HFFc6 (cell line): ENCODE measurements at regions not wholly inside any gene's neighbourhood (a gene's known extent, or its start where the extent isn't known, plus 50 kb on each side); places are given as distances from the start of the nearest gene placed in this dataset.
"Not testable (repeated sequence)": the region's sequence is repeated elsewhere in the genome, so short reads cannot be mapped to it uniquely, and the experiment has no call there.

Experiments
- DNase-seq: peaks from one replicate; pipeline ENCODE4 v3.0.0-alpha.2; 2018
- H3K27ac Mint-ChIP-seq: 2 replicates; pipeline ENCODE4 v1.8.0; 2020; ENCODE audit warnings: mild to moderate bottlenecking, mixed read lengths
- H3K27me3 Mint-ChIP-seq: 2 replicates; pipeline ENCODE4 v1.8.0; 2021; ENCODE audit warnings: mild to moderate bottlenecking, moderate library complexity, mixed read lengths; ENCODE audit not compliant: insufficient read depth
- H3K36me3 Mint-ChIP-seq: 2 replicates; pipeline ENCODE4 v1.8.0; 2021; ENCODE audit warnings: low read depth, mixed read lengths
- H3K4me1 Mint-ChIP-seq: 2 replicates; pipeline ENCODE4 v1.8.0; 2020; ENCODE audit warnings: low read depth, mixed read lengths
- H3K4me3 Mint-ChIP-seq: 2 replicates; pipeline ENCODE4 v1.8.0; 2020; ENCODE audit warnings: mild to moderate bottlenecking, moderate library complexity, mixed read lengths
- H3K9me3 Mint-ChIP-seq: 2 replicates; pipeline ENCODE4 v1.8.0; 2020; ENCODE audit warnings: mild to moderate bottlenecking, mixed read lengths
- CTCF ChIP-seq: fragments of 200-600 bp; sonication (generic); IDR thresholded peaks from 2 replicates; pipeline ENCODE4 v1.5.0; 2021; ENCODE audit warnings: antibody characterized with exemption, mild to moderate bottlenecking

DNA sequence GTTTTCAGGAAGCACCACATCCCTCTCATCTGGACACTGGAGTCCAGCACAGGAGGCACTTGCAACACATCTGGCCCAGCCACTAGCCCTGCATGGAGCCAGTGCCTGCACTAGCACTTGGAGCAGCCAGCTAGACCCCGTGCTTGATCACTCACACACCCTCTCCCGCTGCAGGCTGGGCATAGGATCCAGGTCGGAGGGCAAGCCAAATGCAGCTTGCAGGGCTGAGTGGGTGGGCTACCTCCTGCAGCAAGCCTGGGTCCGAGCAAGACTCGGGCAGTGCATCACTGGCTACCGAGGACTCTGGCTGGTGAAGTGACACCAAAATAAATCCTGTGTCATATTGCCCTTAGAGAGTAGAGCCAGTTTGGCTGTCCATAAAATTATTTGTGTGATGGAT is 1795.4 kb downstream of the LRRC4C start:
- peaks cover 51% of the 10 kb centered on the region for H3K9me3 Mint-ChIP-seq

DNA sequence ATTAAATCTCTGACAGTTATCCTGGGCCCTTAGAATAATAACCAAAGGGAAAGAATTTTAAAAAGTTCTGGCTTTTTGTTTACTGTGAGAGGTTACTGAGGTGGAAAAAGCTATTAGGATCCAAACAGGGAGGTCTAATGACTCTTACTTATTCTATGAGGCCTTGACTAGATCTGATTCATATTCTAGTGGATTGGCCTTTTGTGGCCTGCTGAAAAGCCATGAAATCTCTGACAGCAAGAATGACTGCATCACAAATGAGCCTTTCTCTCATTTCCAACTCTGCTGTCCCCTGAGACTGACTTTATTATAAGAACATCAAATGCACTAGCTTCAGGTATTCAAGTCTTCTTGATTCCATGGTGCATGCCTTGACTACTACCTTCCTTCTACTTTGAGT is 1797.6 kb downstream of the LRRC4C start:
- H3K27ac Mint-ChIP-seq = no peak overlapping the region
- TF ChIP-seq CTCF = no peak
- no peaks in the 10 kb centered on the region for H3K36me3 Mint-ChIP-seq
- H3K4me1 Mint-ChIP-seq = no peaks in the 10 kb centered on the region
- DNase-seq = no peak
- H3K27me3 Mint-ChIP-seq = no peaks in the 10 kb centered on the region
- peaks cover 35% of the 10 kb centered on the region for H3K9me3 Mint-ChIP-seq
- no peak overlapping the region for H3K4me3 Mint-ChIP-seq

More for the DNA sequence above, 1795.4 kb downstream of the LRRC4C start:
- H3K27me3 Mint-ChIP-seq = no peaks in the 10 kb centered on the region
- H3K4me1 Mint-ChIP-seq = no peaks in the 10 kb centered on the region
- H3K36me3 Mint-ChIP-seq = no peaks in the 10 kb centered on the region
- no peak overlapping the region for H3K27ac Mint-ChIP-seq
- H3K4me3 Mint-ChIP-seq = no peak overlapping the region
- DNase-seq = no peak
- no peak for TF ChIP-seq CTCF

DNA sequence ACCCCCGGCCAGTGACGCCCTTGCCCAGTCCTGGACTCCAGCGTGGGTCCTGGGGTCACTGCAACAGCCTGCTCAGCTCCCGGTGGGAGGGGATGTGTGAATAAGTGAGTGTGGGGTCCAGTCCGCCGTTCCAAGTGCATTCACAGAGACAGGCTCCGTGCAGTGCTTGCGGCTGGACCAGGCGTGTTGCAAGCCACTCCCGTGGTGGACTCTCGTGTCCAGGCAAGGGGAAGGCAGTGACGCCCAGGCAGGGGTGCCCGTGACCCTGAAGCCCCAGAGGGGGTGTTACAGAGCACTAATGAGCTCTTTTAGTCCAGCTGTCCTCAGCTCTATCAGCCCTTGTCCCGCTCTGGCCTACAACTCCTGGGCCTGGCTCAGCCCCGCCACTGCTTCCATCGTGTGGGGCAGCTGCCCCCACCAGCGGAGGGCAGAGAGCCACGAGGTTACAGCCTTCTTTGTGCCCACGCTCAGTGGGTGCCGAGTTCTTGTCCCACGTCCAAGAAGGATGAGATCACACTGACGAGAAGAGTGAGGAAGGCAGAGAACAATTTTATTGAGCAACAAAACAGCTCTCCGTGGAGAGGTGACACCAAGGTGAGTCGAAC is 1807.5 kb downstream of the LRRC4C start:
- Mint-ChIP-seq H3K36me3 (no peaks in the 10 kb centered on the region), H3K27ac (no peak overlapping the region), H3K9me3 (peaks cover 30% of the 10 kb centered on the region), H3K4me3 (no peak overlapping the region), H3K4me1 (no peaks in the 10 kb centered on the region), H3K27me3 (no peaks in the 10 kb centered on the region)
- DNase-seq = no peak
- TF ChIP-seq CTCF = no peak

- H3K27ac Mint-ChIP-seq = no peak overlapping the region
- no peak for TF ChIP-seq CTCF
- no peaks in the 10 kb centered on the region for H3K27me3 Mint-ChIP-seq
- H3K36me3 Mint-ChIP-seq = no peaks in the 10 kb centered on the region
- H3K4me3 Mint-ChIP-seq = no peak overlapping the region
- peaks cover 39% of the 10 kb centered on the region for H3K9me3 Mint-ChIP-seq
- no peak for DNase-seq
- no peaks in the 10 kb centered on the region for H3K4me1 Mint-ChIP-seq
Measured at GRCh38 chr11:39641751-39642150, 1817.7 kb downstream of the LRRC4C start.

DNA sequence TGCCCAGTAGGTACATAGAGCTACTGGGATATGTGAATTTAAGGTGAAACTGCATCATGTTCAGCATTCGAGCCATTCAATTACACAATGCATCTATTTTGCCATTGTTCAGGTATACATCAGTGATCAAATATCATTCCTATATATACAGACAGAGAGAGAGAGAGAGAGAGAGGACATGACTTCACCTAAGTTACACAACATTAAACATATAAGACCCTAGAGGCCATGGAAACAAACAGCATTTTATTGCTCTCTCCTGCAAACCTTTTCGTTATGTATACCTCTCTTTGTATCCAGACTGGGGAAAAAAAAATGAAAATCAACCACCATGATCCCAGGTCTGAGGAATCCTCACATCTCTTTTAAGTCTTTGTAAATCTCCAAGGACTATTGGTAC is 1829.1 kb downstream of the LRRC4C start:
- H3K27me3 Mint-ChIP-seq = no peaks in the 10 kb centered on the region
- H3K4me3 Mint-ChIP-seq = no peak overlapping the region
- TF ChIP-seq CTCF = no peak
- no peak for DNase-seq
- peaks cover 27% of the 10 kb centered on the region for H3K9me3 Mint-ChIP-seq
- H3K27ac Mint-ChIP-seq = no peak overlapping the region
- H3K36me3 Mint-ChIP-seq = no peaks in the 10 kb centered on the region
- H3K4me1 Mint-ChIP-seq = no peaks in the 10 kb centered on the region

GRCh38 chr11:39628311-39628710 is 1831.1 kb downstream of the LRRC4C start:
- Mint-ChIP-seq H3K27ac (no peak overlapping the region), H3K4me1 (no peaks in the 10 kb centered on the region), H3K36me3 (no peaks in the 10 kb centered on the region), H3K4me3 (no peak overlapping the region), H3K9me3 (peaks cover 19% of the 10 kb centered on the region), H3K27me3 (no peaks in the 10 kb centered on the region)
- DNase-seq = no peak
- no peak for TF ChIP-seq CTCF

DNA sequence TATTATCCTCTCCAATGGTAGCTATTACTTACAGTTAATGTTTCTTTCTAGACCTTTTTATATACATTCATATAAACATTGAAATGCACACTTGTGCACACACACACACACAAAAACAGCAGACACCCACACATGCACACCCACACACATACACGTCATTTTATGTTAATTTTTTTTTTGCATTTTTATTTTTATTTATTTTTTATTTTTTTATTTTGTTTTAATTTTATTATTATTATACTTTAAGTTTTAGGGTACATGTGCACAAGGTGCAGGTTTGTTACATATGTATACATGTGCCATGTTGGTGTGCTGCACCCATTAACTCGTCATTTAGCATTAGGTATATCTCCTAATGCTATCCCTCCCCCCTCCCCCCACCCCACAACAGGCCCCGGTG is 1839.1 kb downstream of the LRRC4C start:
- not testable (repeated sequence) for H3K4me1 Mint-ChIP-seq, H3K36me3 Mint-ChIP-seq, H3K4me3 Mint-ChIP-seq, H3K27me3 Mint-ChIP-seq, H3K27ac Mint-ChIP-seq, DNase-seq
- peaks cover 26% of the 10 kb centered on the region for H3K9me3 Mint-ChIP-seq
